ENCODE measurements at regions not wholly inside any gene's neighbourhood (a gene's known extent, or its start where the extent isn't known, plus 50 kb on each side); places are given as distances from the start of the nearest gene placed in this dataset.

DNA sequence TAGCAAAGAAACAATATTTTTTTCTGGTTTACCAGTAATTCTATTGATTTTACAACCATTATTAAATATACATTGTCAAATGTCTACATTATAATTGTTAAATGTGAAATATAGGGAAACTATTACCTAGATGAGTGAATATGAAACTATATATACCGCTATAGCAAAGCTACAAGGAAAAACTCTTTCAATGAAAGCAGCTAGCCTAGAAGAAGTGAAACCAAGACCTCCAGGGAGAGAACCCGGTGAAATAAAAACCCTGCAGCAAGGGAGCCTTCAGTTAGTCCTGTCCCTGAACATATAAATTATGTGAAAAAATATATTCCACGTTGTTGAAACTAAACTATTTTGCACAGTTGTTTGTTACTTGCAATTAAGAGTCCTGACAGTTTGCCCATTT is 913.1 kb downstream of the EFNA5 start:
- POLR2A ChIA-PET: no interaction called here
- H2AFZ ChIP-seq (ENCODE audit: insufficient read depth, low read depth, low read length, poor library complexity, severe bottlenecking): no peak overlapping the region
- H3K4me2 ChIP-seq (replicated peaks; ENCODE audit: low read depth, low read length, poor library complexity, severe bottlenecking): no peak overlapping the region
- Mint-ChIP-seq H3K27me3 (no peaks in the 10 kb centered on the region), H3K4me1 (no peaks in the 10 kb centered on the region), H3K9me3 (ENCODE audit: insufficient read depth) (no peaks in the 10 kb centered on the region), H3K4me3 (no peak overlapping the region), H3K27ac (no peak overlapping the region)
- H3K4me1 ChIP-seq (ENCODE audit: control insufficient read depth in 2 of 2, insufficient read depth in 2 of 2, low read length in 2 of 2): no peaks in the 10 kb centered on the region
- no peak for DNase-seq
- H3K27ac ChIP-seq (ENCODE audit: low read length in 2 of 2): no peak overlapping the region
- H3K79me2 ChIP-seq (ENCODE audit: control insufficient read depth, insufficient read depth, low read length): no peaks in the 10 kb centered on the region
- WGBS (ENCODE audit: insufficient coverage): 0% methylated on average over 1 of the region's 3 CpGs
- CTCF ChIA-PET: no interaction called here
- H3K36me3 ChIP-seq (replicated peaks in 1 of 2; ENCODE audit: control extremely low read depth in 1 of 2, control insufficient read depth in 1 of 2, extremely low read depth in 1 of 2, insufficient read depth in 2 of 2, low read length in 1 of 2): no peaks in the 10 kb centered on the region
- H3K9me3 ChIP-seq (ENCODE audit: control extremely low read depth in 1 of 3, control insufficient read depth in 2 of 3, insufficient read depth in 1 of 3, low read length in 2 of 3): no peaks in the 10 kb centered on the region
- H3K4me3 ChIP-seq (ENCODE audit: control extremely low read depth in 1 of 5, extremely low read depth in 1 of 5, insufficient read depth in 1 of 5, low read depth in 2 of 5, low read length in 4 of 5): no peak overlapping the region
- H3K9ac ChIP-seq (ENCODE audit: low read length): no peak overlapping the region
- ATAC-seq (ENCODE audit: low read depth): no peak
- no peaks in the 10 kb centered on the region for H4K20me1 ChIP-seq (ENCODE audit: control insufficient read depth, insufficient read depth, low read length, poor library complexity, severe bottlenecking)
- H3K27me3 ChIP-seq (replicated peaks in 1 of 4; ENCODE audit: control extremely low read depth in 1 of 4, control insufficient read depth in 3 of 4, insufficient read depth in 4 of 4, low read length in 3 of 4): no peaks in the 10 kb centered on the region
- intact Hi-C loops (cut with micrococcal nuclease): no loop called here
- no peak for TF ChIP-seq CTCF (IDR thresholded peaks at IDR 0.05)
- TF ChIP-seq EZH2 (IDR thresholded peaks at IDR 0.05; ENCODE audit: borderline replicate concordance, insufficient read depth, low read depth, low read length, poor library complexity, severe bottlenecking): no peak

DNA sequence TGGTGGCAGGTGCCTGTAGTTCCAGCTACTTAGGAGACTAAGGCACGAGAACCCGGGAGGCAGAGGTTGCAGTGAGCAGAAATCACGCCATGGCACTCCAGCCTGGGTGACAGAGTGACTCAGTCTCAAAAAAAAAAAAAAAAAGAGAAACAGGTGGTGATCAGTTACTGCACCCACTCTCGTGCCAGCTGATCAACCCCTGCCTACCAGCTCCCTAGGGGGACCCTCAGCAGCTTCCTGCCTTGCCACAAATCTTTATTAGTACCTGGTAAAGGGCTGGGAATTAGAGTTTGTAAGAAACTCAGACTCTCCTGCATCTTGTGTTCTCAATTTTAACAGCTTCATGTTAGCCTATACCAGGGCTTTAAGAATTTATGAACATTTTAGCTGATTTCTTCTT is 914.9 kb downstream of the EFNA5 start:
- Mint-ChIP-seq H3K27me3 (no peaks in the 10 kb centered on the region), H3K9me3 (ENCODE audit: insufficient read depth) (no peaks in the 10 kb centered on the region), H3K4me1 (no peaks in the 10 kb centered on the region), H3K4me3 (no peak overlapping the region), H3K27ac (no peak overlapping the region)
- no peak overlapping the region for H3K27ac ChIP-seq (ENCODE audit: low read length in 2 of 2)
- CTCF ChIA-PET: no interaction called here
- no peaks in the 10 kb centered on the region for H3K4me1 ChIP-seq (ENCODE audit: control insufficient read depth in 2 of 2, insufficient read depth in 2 of 2, low read length in 2 of 2)
- H3K9ac ChIP-seq (ENCODE audit: low read length): no peak overlapping the region
- intact Hi-C loops (cut with micrococcal nuclease): no loop called here
- H4K20me1 ChIP-seq (ENCODE audit: control insufficient read depth, insufficient read depth, low read length, poor library complexity, severe bottlenecking): no peaks in the 10 kb centered on the region
- 34% methylated on average over 3 of the region's 4 CpGs for WGBS (ENCODE audit: insufficient coverage)
- no peak overlapping the region for H2AFZ ChIP-seq (ENCODE audit: insufficient read depth, low read depth, low read length, poor library complexity, severe bottlenecking)
- TF ChIP-seq EZH2 (IDR thresholded peaks at IDR 0.05; ENCODE audit: borderline replicate concordance, insufficient read depth, low read depth, low read length, poor library complexity, severe bottlenecking) (no peak), CTCF (IDR thresholded peaks at IDR 0.05) (no peak)
- DNase-seq (no peak), ATAC-seq (ENCODE audit: low read depth) (no peak)
- no peaks in the 10 kb centered on the region for H3K9me3 ChIP-seq (ENCODE audit: control extremely low read depth in 1 of 3, control insufficient read depth in 2 of 3, insufficient read depth in 1 of 3, low read length in 2 of 3)
- H3K79me2 ChIP-seq (ENCODE audit: control insufficient read depth, insufficient read depth, low read length): no peaks in the 10 kb centered on the region
- no peak overlapping the region for H3K4me3 ChIP-seq (ENCODE audit: control extremely low read depth in 1 of 5, extremely low read depth in 1 of 5, insufficient read depth in 1 of 5, low read depth in 2 of 5, low read length in 4 of 5)
- H3K27me3 ChIP-seq (replicated peaks in 1 of 4; ENCODE audit: control extremely low read depth in 1 of 4, control insufficient read depth in 3 of 4, insufficient read depth in 4 of 4, low read length in 3 of 4): no peaks in the 10 kb centered on the region
- H3K4me2 ChIP-seq (replicated peaks; ENCODE audit: low read depth, low read length, poor library complexity, severe bottlenecking): no peak overlapping the region
- POLR2A ChIA-PET: no interaction called here
- no peaks in the 10 kb centered on the region for H3K36me3 ChIP-seq (replicated peaks in 1 of 2; ENCODE audit: control extremely low read depth in 1 of 2, control insufficient read depth in 1 of 2, extremely low read depth in 1 of 2, insufficient read depth in 2 of 2, low read length in 1 of 2)
